Right lobe of liver (tissue), 6 donors: ENCODE measurements at regions not wholly inside any gene's neighbourhood (a gene's known extent, or its start where the extent isn't known, plus 50 kb on each side); places are given as distances from the start of the nearest gene placed in this dataset.
"Not testable (repeated sequence)": the region's sequence is repeated elsewhere in the genome, so short reads cannot be mapped to it uniquely, and the experiment has no call there.

Experiments used
- ATAC-seq, 4 donors: fragments of 200-7000 bp; cut with Tn5 transposase; one replicate each; pipeline ENCODE4 v1.9.1; 2020; ENCODE audit warnings: mild to moderate bottlenecking in 4 of 4, moderate library complexity in 4 of 4
- DNase-seq, 3 donors: peaks; one replicate each; pipeline ENCODE4 v3.0.0-alpha.2; 2020
- H3K27ac ChIP-seq, 3 donors: fragments of 200-600 bp; one replicate each; pipeline ENCODE4 v1.8.0; 2022
- H3K27me3 ChIP-seq, 2 donors: fragments of 200-600 bp; one replicate each; pipeline ENCODE4 v1.8.0; 2022
- H3K36me3 ChIP-seq, 4 donors: fragments of 200-600 bp; sonication (generic) in 1 of 4; one replicate each; pipeline versions ENCODE4 v1.5.1 to v1.8.0; 2017 to 2022; ENCODE audit warnings: control low read depth in 1 of 4
- H3K4me1 ChIP-seq, 4 donors: fragments of 200-600 bp; sonication (generic) in 1 of 4; one replicate each; pipeline versions ENCODE4 v1.5.1 to v1.8.0; 2017 to 2022; ENCODE audit warnings: control low read depth in 1 of 4
- H3K4me3 ChIP-seq, 3 donors: fragments of 200-600 bp; one replicate each; pipeline ENCODE4 v1.8.0; 2022
- H3K9me3 ChIP-seq, 4 donors: fragments of 200-600 bp; sonication (generic) in 1 of 4; one replicate each; pipeline versions ENCODE4 v1.5.1 to v1.8.0; 2017 to 2022; ENCODE audit warnings: control low read depth in 1 of 4
- CTCF ChIP-seq, 4 donors: fragments of 200-600 bp in 3 of 4; fragments of 450-650 bp in 1 of 4; IDR thresholded peaks; one replicate each; pipeline versions ENCODE4 v1.5.1 to v1.8.0; 2016 to 2022; ENCODE audit warnings: antibody characterized with exemption in 4 of 4, mild to moderate bottlenecking in 2 of 4
- POLR2A ChIP-seq: fragments of 450-650 bp; IDR thresholded peaks from one replicate; pipeline ENCODE4 v1.6.1; 2017; ENCODE audit warnings: antibody characterized with exemption, mild to moderate bottlenecking
- WGBS: methylation state at CpG from one replicate; pipeline ENCODE4 v1.1.6; 2018; ENCODE audit warnings: low coverage, low lambda C conversion rate; ENCODE audit not compliant: insufficient coverage; ENCODE audit errors: missing lambda C conversion rate; 5-methylcytosine and 5-hydroxymethylcytosine counted together
- intact Hi-C, 2 donors: fragments of 100-400 bp; cut with DNase I; formaldehyde crosslinking; loops; one replicate each; pipeline versions ENCODE4 v1.11.2 to v1.14.1; 2022
- donor health status: DM: no; HTN: yes; CAD: no.
- donor health status: DM: no; HTN: no; CAD: no.
- donor health status: DM: no; HTN: no; CAD: no.
- donor health status: DM: no; HTN: yes; CAD: no.
- donor health status: DM: no; HTN: yes; CAD: no.

DNA sequence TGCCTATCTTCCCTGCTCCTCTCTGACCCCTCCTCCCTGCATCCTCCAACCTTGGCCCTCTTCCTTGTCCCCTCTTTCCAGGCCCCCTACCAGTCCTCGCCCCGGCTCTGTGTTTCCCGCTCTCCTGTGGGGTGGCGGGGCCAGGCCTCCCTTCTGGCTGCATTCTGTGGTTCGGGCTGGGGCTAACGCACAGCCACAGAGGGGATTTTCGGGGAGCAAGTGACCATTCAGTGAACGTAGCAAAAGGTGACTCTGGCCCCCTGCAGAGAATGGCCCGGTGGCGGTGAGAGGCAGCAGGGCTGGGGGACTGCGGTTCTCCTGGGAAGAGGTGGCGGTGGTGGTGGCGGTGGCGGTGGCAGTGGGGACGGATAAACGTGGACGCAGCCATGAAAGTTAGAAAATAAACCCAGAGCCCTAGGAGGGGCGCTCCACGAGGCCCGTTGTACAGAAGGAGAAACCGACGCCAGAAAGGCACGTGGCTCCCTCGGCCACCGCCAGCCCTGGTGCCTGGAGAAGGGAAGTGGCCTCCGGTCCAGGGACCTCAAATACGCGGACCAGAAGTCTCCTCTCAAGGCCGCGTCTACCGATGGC lies 269.6 kb downstream of the ADGRD1 start:
- no peaks in the 10 kb centered on the region for H3K4me1 ChIP-seq
- H3K36me3 ChIP-seq: no peaks in the 10 kb centered on the region
- TF ChIP-seq POLR2A: no peak
- TF ChIP-seq CTCF (IDR thresholded peaks at IDR 0.05): no peak
- 85% methylated on average over 25 of the region's 31 CpGs for WGBS
- no peak overlapping the region for H3K27ac ChIP-seq
- intact Hi-C loops: no loop called here
- no peaks in the 10 kb centered on the region for H3K27me3 ChIP-seq
- no peak for ATAC-seq
- H3K4me3 ChIP-seq: no peak overlapping the region
- no peaks in the 10 kb centered on the region for H3K9me3 ChIP-seq
- no peak for DNase-seq

GRCh38 chr12:131223791-131224225 lies 270.1 kb downstream of the ADGRD1 start:
- no peaks in the 10 kb centered on the region for H3K9me3 ChIP-seq
- no peak for DNase-seq
- no peaks in the 10 kb centered on the region for H3K27me3 ChIP-seq
- no peaks in the 10 kb centered on the region for H3K36me3 ChIP-seq
- no peak overlapping the region for H3K4me3 ChIP-seq
- no peaks in the 10 kb centered on the region for H3K4me1 ChIP-seq
- TF ChIP-seq POLR2A: no peak
- no peak for TF ChIP-seq CTCF (IDR thresholded peaks at IDR 0.05)
- no peak overlapping the region for H3K27ac ChIP-seq
- intact Hi-C loops: no loop called here
- ATAC-seq: no peak
- 80% methylated on average over 1 of the region's 13 CpGs for WGBS

DNA sequence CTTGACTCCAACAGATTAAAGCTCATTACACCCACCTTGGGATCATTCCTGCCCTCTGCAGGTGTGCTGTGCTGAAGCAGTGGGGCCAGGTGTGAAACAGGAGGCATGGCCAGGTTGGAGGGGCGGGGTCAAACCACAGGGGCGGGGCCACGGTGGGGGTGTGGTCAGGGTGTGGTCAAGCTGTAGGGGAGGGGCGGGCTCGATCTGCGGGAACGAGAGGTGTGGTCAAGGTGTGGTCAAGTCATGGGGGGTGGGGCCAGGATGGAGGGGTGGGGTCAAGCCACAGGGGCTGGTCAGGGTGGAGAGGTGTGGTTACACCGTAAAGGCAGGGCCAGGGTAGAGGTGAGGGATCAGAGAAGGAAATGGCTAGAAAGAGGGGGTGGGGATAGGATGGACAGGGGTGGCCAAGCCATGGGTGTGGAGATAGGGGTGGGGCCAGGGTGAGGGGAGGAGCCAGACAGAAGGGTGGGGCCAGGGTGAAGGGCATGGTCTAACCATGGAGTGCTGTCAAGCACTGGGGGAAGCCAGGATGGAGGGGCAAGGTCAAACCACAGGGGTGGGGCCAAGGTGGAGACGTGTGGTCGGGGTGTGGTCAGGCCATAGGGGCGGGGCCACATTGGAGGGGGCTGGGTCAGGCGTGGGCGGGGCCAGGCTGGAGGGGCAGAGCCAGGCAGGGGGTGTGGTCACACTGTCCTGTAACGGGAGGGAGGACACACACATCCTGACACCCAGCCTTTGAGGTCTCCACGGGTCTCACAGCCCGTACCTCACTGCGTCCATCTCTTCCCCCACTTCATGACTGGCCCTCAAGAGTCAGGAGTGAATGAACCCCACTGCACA lies 270.7 kb downstream of the ADGRD1 start:
- H3K4me3 ChIP-seq, H3K27ac ChIP-seq, DNase-seq, H3K36me3 ChIP-seq, H3K4me1 ChIP-seq, H3K9me3 ChIP-seq, intact Hi-C loops, H3K27me3 ChIP-seq: not testable (repeated sequence)
- peak in 1 of 4 donors; percentile 41 for ATAC-seq
- 61% methylated on average over 10 of the region's 17 CpGs for WGBS

DNA sequence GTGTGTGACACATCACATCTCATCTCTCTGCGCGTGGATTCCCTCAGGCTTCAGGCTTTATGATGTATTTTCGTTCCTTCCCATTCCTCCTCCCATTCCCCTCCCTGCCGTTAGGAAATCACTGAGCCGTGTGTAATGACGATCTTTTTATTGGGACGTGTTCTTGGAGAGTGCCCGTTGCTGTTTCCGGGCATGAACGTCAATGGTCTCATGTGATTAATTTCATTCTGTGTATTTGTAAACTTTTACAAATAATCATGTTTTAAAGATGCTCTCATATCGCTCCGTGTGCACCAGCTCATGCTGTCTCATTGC lies 271.3 kb downstream of the ADGRD1 start:
- intact Hi-C loops, ATAC-seq, H3K4me3 ChIP-seq, H3K27ac ChIP-seq, H3K4me1 ChIP-seq, H3K27me3 ChIP-seq, DNase-seq, H3K36me3 ChIP-seq, H3K9me3 ChIP-seq: not testable (repeated sequence)
- WGBS: no CpG with 5 or more reads among the region's 12 CpGs

DNA sequence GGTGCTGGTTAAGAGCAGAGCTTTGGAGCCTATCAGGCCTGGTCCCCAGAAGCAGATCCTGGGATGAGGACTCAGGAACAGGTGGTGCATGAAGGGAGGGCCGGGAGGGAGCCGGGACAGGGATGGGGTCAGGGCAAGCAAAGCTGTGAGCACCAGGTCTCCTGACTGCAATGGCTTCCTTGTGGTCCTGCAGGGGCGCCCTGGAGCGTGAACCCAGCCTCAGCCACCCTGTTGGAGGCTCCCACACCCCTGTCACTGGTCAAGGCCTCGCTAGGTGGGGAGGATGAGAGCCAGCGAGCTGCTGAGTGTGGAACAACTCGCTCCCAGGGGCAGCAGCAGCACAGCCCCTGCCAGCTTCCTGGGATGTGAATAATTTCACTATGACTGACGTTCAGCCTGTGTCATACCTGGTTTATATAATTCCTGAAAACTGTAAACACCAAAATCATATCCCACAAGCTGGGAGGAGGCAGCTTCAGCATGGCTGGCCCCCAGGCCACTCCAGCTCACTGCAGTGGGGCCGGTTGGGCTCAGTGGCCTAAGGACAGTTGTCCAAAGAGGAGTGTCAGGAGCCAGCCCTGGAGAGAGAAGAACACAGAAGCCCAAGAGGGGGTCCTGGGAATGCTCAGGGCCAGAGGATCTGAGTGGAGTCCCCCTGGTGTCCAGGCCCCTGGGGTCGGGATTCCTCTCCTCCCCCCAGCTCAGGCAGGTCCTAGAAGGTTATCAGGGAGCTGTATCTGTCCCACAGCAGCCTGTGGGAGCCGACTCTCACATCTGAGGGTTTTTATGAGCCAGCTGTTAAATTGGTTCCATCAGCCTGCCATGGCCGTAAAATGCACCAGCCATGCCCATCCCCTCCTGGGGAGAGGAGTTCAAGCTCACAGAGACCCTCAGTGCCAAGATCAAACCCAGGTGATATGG lies 272.9 kb downstream of the ADGRD1 start:
- Histone ChIP-seq H3K27me3 (no peaks in the 10 kb centered on the region), H3K27ac (no peak overlapping the region), H3K36me3 (no peaks in the 10 kb centered on the region), H3K9me3 (no peaks in the 10 kb centered on the region), H3K4me1 (no peaks in the 10 kb centered on the region), H3K4me3 (no peak overlapping the region)
- no peak for TF ChIP-seq POLR2A
- TF ChIP-seq CTCF (IDR thresholded peaks at IDR 0.05): no peak
- peak in 1 of 3 donors; percentile 18 for DNase-seq
- no peak for ATAC-seq
- intact Hi-C loops: no loop called here
- WGBS: 25% methylated on average over 1 of the region's 12 CpGs

GRCh38 chr12:131227641-131228040 lies 273.9 kb downstream of the ADGRD1 start:
- DNase-seq, H3K27me3 ChIP-seq, H3K27ac ChIP-seq, intact Hi-C loops, H3K36me3 ChIP-seq, ATAC-seq, H3K4me1 ChIP-seq, H3K4me3 ChIP-seq, H3K9me3 ChIP-seq: not testable (repeated sequence)
- WGBS: 63% methylated on average over 2 of the region's 22 CpGs

DNA sequence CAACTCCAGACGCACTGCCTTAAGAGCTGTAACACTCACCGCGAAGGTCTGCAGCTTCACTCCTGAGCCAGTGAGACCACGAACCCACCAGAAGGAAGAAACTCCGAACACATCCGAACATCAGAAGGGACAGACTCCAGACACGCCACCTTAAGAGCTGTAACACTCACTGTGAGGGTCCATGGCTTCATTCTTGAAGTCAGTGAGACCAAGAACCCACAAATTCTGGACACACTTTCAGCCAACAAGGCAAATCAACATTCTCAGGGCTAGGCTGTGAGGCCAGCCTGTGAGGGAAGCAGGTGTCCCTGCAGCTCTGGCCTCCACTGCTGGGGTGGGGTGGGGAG lies 275.3 kb downstream of the ADGRD1 start:
- ATAC-seq, H3K4me1 ChIP-seq, H3K36me3 ChIP-seq, H3K27ac ChIP-seq, intact Hi-C loops, H3K27me3 ChIP-seq, H3K4me3 ChIP-seq, H3K9me3 ChIP-seq: not testable (repeated sequence)
- no CpG with 5 or more reads among the region's 7 CpGs for WGBS
- DNase-seq: peak in 1 of 3 donors; percentile 23
